ENCODE measurements at regions not wholly inside any gene's neighbourhood (a gene's known extent, or its start where the extent isn't known, plus 50 kb on each side); places are given as distances from the start of the nearest gene placed in this dataset.

DNA sequence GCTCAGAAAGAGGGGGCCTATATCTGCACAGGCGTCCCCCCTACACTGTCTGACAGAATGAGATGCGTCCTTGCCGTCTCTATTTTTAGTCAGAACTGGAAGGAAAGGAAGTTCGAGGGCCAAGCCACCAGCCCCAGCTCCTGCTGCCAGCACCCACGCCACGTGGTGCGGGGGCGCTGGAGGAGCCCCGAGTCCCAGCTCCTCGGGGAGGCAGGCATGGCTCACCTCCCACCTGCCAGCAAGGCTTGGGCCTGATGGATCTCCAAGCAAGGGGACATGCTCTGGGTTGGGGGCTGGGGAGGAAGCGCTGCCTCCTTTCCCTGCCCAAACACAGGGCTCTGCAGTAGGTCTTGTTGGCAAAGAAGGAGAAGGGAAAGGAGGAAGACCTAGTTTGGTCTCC lies 80.3 kb upstream of the ARAP3 start:
- TF ChIP-seq POLR2AphosphoS5 (IDR thresholded peaks at IDR 0.05; ENCODE audit: low read depth) (no peak), ETS1 (IDR thresholded peaks at IDR 0.05) (no peak), JUNB (IDR thresholded peaks at IDR 0.05; ENCODE audit: unreplicated experiment) (no peak), ZNF114 (CRISPR knock-in tag; IDR thresholded peaks at IDR 0.05) (no peak), NANOG (IDR thresholded peaks at IDR 0.05; ENCODE audit: borderline replicate concordance) (no peak), STAT1 (IDR thresholded peaks at IDR 0.05; ENCODE audit: unreplicated experiment) (no peak), EZH2phosphoT487 (IDR thresholded peaks at IDR 0.05; ENCODE audit: unreplicated experiment) (no peak), REST (IDR thresholded peaks at IDR 0.05; ENCODE audit: unreplicated experiment) (no peak), ZNF331 (CRISPR knock-in tag; IDR thresholded peaks at IDR 0.05; ENCODE audit: low read depth) (no peak), EZH2 (IDR thresholded peaks at IDR 0.05; ENCODE audit: low read depth, unreplicated experiment) (no peak), CREB1 (CRISPR knock-in tag; IDR thresholded peaks at IDR 0.05; ENCODE audit: low read depth) (no peak)
- TF ChIP-seq, protein P1, sequence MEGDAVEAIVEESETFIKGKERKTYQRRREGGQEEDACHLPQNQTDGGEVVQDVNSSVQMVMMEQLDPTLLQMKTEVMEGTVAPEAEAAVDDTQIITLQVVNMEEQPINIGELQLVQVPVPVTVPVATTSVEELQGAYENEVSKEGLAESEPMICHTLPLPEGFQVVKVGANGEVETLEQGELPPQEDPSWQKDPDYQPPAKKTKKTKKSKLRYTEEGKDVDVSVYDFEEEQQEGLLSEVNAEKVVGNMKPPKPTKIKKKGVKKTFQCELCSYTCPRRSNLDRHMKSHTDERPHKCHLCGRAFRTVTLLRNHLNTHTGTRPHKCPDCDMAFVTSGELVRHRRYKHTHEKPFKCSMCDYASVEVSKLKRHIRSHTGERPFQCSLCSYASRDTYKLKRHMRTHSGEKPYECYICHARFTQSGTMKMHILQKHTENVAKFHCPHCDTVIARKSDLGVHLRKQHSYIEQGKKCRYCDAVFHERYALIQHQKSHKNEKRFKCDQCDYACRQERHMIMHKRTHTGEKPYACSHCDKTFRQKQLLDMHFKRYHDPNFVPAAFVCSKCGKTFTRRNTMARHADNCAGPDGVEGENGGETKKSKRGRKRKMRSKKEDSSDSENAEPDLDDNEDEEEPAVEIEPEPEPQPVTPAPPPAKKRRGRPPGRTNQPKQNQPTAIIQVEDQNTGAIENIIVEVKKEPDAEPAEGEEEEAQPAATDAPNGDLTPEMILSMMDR (conservative IDR thresholded peaks at IDR 0.05; ENCODE audit: low read depth in 2 of 2): no peak
- TF ChIP-seq, protein P2, sequence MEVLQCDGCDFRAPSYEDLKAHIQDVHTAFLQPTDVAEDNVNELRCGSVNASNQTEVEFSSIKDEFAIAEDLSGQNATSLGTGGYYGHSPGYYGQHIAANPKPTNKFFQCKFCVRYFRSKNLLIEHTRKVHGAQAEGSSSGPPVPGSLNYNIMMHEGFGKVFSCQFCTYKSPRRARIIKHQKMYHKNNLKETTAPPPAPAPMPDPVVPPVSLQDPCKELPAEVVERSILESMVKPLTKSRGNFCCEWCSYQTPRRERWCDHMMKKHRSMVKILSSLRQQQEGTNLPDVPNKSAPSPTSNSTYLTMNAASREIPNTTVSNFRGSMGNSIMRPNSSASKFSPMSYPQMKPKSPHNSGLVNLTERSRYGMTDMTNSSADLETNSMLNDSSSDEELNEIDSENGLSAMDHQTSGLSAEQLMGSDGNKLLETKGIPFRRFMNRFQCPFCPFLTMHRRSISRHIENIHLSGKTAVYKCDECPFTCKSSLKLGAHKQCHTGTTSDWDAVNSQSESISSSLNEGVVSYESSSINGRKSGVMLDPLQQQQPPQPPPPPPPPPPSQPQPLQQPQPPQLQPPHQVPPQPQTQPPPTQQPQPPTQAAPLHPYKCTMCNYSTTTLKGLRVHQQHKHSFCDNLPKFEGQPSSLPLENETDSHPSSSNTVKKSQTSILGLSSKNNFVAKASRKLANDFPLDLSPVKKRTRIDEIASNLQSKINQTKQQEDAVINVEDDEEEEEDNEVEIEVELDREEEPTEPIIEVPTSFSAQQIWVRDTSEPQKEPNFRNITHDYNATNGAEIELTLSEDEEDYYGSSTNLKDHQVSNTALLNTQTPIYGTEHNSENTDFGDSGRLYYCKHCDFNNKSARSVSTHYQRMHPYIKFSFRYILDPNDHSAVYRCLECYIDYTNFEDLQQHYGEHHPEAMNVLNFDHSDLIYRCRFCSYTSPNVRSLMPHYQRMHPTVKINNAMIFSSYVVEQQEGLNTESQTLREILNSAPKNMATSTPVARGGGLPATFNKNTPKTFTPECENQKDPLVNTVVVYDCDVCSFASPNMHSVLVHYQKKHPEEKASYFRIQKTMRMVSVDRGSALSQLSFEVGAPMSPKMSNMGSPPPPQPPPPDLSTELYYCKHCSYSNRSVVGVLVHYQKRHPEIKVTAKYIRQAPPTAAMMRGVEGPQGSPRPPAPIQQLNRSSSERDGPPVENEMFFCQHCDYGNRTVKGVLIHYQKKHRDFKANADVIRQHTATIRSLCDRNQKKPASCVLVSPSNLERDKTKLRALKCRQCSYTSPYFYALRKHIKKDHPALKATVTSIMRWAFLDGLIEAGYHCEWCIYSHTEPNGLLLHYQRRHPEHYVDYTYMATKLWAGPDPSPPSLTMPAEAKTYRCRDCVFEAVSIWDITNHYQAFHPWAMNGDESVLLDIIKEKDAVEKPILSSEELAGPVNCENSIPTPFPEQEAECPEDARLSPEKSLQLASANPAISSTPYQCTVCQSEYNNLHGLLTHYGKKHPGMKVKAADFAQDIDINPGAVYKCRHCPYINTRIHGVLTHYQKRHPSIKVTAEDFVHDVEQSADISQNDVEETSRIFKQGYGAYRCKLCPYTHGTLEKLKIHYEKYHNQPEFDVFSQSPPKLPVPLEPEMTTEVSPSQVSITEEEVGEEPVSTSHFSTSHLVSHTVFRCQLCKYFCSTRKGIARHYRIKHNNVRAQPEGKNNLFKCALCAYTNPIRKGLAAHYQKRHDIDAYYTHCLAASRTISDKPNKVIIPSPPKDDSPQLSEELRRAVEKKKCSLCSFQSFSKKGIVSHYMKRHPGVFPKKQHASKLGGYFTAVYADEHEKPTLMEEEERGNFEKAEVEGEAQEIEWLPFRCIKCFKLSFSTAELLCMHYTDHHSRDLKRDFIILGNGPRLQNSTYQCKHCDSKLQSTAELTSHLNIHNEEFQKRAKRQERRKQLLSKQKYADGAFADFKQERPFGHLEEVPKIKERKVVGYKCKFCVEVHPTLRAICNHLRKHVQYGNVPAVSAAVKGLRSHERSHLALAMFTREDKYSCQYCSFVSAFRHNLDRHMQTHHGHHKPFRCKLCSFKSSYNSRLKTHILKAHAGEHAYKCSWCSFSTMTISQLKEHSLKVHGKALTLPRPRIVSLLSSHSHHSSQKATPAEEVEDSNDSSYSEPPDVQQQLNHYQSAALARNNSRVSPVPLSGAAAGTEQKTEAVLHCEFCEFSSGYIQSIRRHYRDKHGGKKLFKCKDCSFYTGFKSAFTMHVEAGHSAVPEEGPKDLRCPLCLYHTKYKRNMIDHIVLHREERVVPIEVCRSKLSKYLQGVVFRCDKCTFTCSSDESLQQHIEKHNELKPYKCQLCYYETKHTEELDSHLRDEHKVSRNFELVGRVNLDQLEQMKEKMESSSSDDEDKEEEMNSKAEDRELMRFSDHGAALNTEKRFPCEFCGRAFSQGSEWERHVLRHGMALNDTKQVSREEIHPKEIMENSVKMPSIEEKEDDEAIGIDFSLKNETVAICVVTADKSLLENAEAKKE (CRISPR knock-in tag; IDR thresholded peaks at IDR 0.05): no peak
- Histone ChIP-seq H3K27ac (ENCODE audit: low read depth) (no peak overlapping the region), H3F3A (replicated peaks; ENCODE audit: low read depth) (0 out of 2 replicates have a peak, but pooled peaks cover 12% of the 10 kb centered on the region), H3K27me3 (ENCODE audit: insufficient read depth) (peaks cover 3% of the 10 kb centered on the region; the same call in 1 of the 2 replicates), H3K4me1 (ENCODE audit: insufficient read depth) (peaks cover 33% of the 10 kb centered on the region), H3K4me2 (no peak overlapping the region), H3K9me2 (ENCODE audit: insufficient read depth) (no peaks in the 10 kb centered on the region), H2AFZ (no peak overlapping the region), H3K36me3 (ENCODE audit: insufficient read depth) (no peaks in the 10 kb centered on the region), H3K4me3 (no peak overlapping the region), H4K20me1 (replicated peaks; ENCODE audit: insufficient read depth) (no peaks in the 10 kb centered on the region), H3K79me2 (replicated peaks; ENCODE audit: insufficient read depth) (no peaks in the 10 kb centered on the region)
- DNase-seq (ENCODE audit: low spot score) (no peak), ATAC-seq (no peak)
- H3K4me1 Mint-ChIP-seq: peaks cover 43% of the 10 kb centered on the region
- H3K36me3 Mint-ChIP-seq (ENCODE audit: low read depth): no peaks in the 10 kb centered on the region
- H3K9me3 Mint-ChIP-seq: no peaks in the 10 kb centered on the region
- H3K4me3 Mint-ChIP-seq: no peak overlapping the region
- H3K27ac Mint-ChIP-seq: no peak overlapping the region
- H3K27me3 Mint-ChIP-seq (ENCODE audit: insufficient read depth, low read depth, poor library complexity): peaks cover 25% of the 10 kb centered on the region

All from GM23338 (cell line).